GM23338 (cell line): ENCODE measurements at regions not wholly inside any gene's neighbourhood (a gene's known extent, or its start where the extent isn't known, plus 50 kb on each side); places are given as distances from the start of the nearest gene placed in this dataset.

ENCODE experiments used
- CREB1 ChIP-seq: fragments of 250-450 bp; sonication (Bioruptor Pico); IDR thresholded peaks from 2 replicates; pipeline ENCODE4 v1.5.0; 2020; ENCODE audit warnings: low read depth, mild to moderate bottlenecking, moderate library complexity
- EZH2 ChIP-seq: fragments of 200-600 bp; sonication (generic); IDR thresholded peaks from one replicate; pipeline ENCODE4 v1.8.0; 2017; ENCODE audit warnings: antibody characterized with exemption, mild to moderate bottlenecking, low read depth; ENCODE audit not compliant: unreplicated experiment
- EZH2phosphoT487 ChIP-seq: fragments of 200-600 bp; sonication (generic); IDR thresholded peaks from one replicate; pipeline ENCODE4 v1.8.1; 2018; ENCODE audit warnings: antibody characterized with exemption; ENCODE audit not compliant: unreplicated experiment
- JUNB ChIP-seq: IDR thresholded peaks from one replicate; pipeline ENCODE4 v1.6.1; 2016; ENCODE audit warnings: antibody characterized with exemption; ENCODE audit not compliant: unreplicated experiment
- NANOG ChIP-seq: IDR thresholded peaks from 2 replicates; pipeline ENCODE4 v1.6.1; 2016; ENCODE audit warnings: antibody characterized with exemption, borderline replicate concordance
- POLR2AphosphoS5 ChIP-seq: IDR thresholded peaks from 2 replicates; pipeline ENCODE4 v1.6.1; 2016; ENCODE audit warnings: antibody characterized with exemption, low read depth
- STAT1 ChIP-seq: IDR thresholded peaks from one replicate; pipeline ENCODE4 v1.6.1; 2016; ENCODE audit warnings: antibody characterized with exemption; ENCODE audit not compliant: unreplicated experiment
- ZNF114 ChIP-seq: fragments of 250-450 bp; sonication (Bioruptor Pico); IDR thresholded peaks from 2 replicates; pipeline ENCODE4 v1.5.0; 2020; ENCODE audit warnings: mild to moderate bottlenecking, moderate library complexity
- ZNF331 ChIP-seq: fragments of 250-450 bp; sonication (Bioruptor Pico); IDR thresholded peaks from 2 replicates; pipeline ENCODE4 v1.5.0; 2020; ENCODE audit warnings: low read depth, mild to moderate bottlenecking, moderate library complexity
- TF ChIP-seq, protein P1 (sequence below), 2 experiments: fragments of 200-600 bp in 1 of 2; sonication (generic) in 1 of 2; conservative IDR thresholded peaks; 2 replicates each; pipeline versions ENCODE4 v1.5.1 to v1.6.1; 2016 to 2017; ENCODE audit warnings: antibody characterized with exemption in 2 of 2, low read depth in 2 of 2, mild to moderate bottlenecking in 2 of 2, moderate library complexity in 1 of 2
- TF ChIP-seq, protein P2 (sequence below): IDR thresholded peaks from one replicate; pipeline ENCODE4 v1.6.1; 2018; ENCODE audit warnings: antibody characterized with exemption; ENCODE audit not compliant: unreplicated experiment
- TF ChIP-seq, protein P3 (sequence below): IDR thresholded peaks from 2 replicates; pipeline ENCODE4 v1.6.1; 2016; ENCODE audit warnings: antibody characterized with exemption
- TF ChIP-seq, protein P4 (sequence below): fragments of 250-450 bp; sonication (Bioruptor Pico); IDR thresholded peaks from 2 replicates; pipeline ENCODE4 v1.5.0; 2020; ENCODE audit warnings: mild to moderate bottlenecking, moderate library complexity

DNA sequence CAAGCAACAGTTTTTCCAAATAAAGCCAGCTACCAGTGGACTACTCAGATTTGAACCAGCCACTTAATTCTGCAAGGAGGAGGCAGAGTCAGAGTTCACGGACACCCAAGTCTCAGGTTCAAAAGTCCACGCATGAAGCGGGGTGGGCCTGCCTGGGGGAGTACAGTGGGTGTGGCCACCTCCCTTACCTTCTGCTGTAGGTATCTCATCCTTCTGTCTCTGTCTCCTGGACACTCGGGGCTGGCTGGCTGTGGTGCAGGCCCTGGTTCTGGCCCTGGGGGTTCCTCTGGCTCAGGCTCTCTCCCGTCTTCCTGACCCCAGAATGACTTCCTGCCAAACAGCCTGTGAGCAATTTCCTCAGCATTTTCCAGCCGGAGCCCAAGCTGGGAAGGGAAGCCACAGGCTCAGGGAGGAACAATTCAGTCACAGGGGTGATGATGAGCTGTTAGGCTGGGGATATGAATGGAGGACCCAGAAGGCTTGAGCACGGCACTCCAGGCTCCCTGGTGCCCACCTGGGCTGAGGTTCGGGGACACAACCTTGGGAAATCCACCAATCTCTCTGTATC, 101.9 kb downstream of the LITAF start:
- TF ChIP-seq EZH2phosphoT487 (no peak), NANOG (no peak), POLR2AphosphoS5 (no peak), JUNB (no peak), EZH2 (no peak), ZNF114 (CRISPR knock-in tag) (no peak), CREB1 (CRISPR knock-in tag) (no peak), ZNF331 (CRISPR knock-in tag) (no peak), STAT1 (no peak)
- TF ChIP-seq, protein P1, sequence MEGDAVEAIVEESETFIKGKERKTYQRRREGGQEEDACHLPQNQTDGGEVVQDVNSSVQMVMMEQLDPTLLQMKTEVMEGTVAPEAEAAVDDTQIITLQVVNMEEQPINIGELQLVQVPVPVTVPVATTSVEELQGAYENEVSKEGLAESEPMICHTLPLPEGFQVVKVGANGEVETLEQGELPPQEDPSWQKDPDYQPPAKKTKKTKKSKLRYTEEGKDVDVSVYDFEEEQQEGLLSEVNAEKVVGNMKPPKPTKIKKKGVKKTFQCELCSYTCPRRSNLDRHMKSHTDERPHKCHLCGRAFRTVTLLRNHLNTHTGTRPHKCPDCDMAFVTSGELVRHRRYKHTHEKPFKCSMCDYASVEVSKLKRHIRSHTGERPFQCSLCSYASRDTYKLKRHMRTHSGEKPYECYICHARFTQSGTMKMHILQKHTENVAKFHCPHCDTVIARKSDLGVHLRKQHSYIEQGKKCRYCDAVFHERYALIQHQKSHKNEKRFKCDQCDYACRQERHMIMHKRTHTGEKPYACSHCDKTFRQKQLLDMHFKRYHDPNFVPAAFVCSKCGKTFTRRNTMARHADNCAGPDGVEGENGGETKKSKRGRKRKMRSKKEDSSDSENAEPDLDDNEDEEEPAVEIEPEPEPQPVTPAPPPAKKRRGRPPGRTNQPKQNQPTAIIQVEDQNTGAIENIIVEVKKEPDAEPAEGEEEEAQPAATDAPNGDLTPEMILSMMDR (conservative IDR thresholded peaks at IDR 0.05; ENCODE audit: low read depth in 2 of 2): no peak
- TF ChIP-seq, protein P2, sequence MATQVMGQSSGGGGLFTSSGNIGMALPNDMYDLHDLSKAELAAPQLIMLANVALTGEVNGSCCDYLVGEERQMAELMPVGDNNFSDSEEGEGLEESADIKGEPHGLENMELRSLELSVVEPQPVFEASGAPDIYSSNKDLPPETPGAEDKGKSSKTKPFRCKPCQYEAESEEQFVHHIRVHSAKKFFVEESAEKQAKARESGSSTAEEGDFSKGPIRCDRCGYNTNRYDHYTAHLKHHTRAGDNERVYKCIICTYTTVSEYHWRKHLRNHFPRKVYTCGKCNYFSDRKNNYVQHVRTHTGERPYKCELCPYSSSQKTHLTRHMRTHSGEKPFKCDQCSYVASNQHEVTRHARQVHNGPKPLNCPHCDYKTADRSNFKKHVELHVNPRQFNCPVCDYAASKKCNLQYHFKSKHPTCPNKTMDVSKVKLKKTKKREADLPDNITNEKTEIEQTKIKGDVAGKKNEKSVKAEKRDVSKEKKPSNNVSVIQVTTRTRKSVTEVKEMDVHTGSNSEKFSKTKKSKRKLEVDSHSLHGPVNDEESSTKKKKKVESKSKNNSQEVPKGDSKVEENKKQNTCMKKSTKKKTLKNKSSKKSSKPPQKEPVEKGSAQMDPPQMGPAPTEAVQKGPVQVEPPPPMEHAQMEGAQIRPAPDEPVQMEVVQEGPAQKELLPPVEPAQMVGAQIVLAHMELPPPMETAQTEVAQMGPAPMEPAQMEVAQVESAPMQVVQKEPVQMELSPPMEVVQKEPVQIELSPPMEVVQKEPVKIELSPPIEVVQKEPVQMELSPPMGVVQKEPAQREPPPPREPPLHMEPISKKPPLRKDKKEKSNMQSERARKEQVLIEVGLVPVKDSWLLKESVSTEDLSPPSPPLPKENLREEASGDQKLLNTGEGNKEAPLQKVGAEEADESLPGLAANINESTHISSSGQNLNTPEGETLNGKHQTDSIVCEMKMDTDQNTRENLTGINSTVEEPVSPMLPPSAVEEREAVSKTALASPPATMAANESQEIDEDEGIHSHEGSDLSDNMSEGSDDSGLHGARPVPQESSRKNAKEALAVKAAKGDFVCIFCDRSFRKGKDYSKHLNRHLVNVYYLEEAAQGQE: no peak
- TF ChIP-seq, protein P3, sequence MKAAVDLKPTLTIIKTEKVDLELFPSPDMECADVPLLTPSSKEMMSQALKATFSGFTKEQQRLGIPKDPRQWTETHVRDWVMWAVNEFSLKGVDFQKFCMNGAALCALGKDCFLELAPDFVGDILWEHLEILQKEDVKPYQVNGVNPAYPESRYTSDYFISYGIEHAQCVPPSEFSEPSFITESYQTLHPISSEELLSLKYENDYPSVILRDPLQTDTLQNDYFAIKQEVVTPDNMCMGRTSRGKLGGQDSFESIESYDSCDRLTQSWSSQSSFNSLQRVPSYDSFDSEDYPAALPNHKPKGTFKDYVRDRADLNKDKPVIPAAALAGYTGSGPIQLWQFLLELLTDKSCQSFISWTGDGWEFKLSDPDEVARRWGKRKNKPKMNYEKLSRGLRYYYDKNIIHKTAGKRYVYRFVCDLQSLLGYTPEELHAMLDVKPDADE: no peak
- TF ChIP-seq, protein P4, sequence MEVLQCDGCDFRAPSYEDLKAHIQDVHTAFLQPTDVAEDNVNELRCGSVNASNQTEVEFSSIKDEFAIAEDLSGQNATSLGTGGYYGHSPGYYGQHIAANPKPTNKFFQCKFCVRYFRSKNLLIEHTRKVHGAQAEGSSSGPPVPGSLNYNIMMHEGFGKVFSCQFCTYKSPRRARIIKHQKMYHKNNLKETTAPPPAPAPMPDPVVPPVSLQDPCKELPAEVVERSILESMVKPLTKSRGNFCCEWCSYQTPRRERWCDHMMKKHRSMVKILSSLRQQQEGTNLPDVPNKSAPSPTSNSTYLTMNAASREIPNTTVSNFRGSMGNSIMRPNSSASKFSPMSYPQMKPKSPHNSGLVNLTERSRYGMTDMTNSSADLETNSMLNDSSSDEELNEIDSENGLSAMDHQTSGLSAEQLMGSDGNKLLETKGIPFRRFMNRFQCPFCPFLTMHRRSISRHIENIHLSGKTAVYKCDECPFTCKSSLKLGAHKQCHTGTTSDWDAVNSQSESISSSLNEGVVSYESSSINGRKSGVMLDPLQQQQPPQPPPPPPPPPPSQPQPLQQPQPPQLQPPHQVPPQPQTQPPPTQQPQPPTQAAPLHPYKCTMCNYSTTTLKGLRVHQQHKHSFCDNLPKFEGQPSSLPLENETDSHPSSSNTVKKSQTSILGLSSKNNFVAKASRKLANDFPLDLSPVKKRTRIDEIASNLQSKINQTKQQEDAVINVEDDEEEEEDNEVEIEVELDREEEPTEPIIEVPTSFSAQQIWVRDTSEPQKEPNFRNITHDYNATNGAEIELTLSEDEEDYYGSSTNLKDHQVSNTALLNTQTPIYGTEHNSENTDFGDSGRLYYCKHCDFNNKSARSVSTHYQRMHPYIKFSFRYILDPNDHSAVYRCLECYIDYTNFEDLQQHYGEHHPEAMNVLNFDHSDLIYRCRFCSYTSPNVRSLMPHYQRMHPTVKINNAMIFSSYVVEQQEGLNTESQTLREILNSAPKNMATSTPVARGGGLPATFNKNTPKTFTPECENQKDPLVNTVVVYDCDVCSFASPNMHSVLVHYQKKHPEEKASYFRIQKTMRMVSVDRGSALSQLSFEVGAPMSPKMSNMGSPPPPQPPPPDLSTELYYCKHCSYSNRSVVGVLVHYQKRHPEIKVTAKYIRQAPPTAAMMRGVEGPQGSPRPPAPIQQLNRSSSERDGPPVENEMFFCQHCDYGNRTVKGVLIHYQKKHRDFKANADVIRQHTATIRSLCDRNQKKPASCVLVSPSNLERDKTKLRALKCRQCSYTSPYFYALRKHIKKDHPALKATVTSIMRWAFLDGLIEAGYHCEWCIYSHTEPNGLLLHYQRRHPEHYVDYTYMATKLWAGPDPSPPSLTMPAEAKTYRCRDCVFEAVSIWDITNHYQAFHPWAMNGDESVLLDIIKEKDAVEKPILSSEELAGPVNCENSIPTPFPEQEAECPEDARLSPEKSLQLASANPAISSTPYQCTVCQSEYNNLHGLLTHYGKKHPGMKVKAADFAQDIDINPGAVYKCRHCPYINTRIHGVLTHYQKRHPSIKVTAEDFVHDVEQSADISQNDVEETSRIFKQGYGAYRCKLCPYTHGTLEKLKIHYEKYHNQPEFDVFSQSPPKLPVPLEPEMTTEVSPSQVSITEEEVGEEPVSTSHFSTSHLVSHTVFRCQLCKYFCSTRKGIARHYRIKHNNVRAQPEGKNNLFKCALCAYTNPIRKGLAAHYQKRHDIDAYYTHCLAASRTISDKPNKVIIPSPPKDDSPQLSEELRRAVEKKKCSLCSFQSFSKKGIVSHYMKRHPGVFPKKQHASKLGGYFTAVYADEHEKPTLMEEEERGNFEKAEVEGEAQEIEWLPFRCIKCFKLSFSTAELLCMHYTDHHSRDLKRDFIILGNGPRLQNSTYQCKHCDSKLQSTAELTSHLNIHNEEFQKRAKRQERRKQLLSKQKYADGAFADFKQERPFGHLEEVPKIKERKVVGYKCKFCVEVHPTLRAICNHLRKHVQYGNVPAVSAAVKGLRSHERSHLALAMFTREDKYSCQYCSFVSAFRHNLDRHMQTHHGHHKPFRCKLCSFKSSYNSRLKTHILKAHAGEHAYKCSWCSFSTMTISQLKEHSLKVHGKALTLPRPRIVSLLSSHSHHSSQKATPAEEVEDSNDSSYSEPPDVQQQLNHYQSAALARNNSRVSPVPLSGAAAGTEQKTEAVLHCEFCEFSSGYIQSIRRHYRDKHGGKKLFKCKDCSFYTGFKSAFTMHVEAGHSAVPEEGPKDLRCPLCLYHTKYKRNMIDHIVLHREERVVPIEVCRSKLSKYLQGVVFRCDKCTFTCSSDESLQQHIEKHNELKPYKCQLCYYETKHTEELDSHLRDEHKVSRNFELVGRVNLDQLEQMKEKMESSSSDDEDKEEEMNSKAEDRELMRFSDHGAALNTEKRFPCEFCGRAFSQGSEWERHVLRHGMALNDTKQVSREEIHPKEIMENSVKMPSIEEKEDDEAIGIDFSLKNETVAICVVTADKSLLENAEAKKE (CRISPR knock-in tag): no peak
